ENCODE measurements at regions not wholly inside any gene's neighbourhood (a gene's known extent, or its start where the extent isn't known, plus 50 kb on each side); places are given as distances from the start of the nearest gene placed in this dataset.

GRCh38 chr4:32798471-32799159 is 2078.4 kb downstream of the PCDH7 start:
- Histone ChIP-seq H3K4me2 (ENCODE audit: low read depth, low read length, poor library complexity, severe bottlenecking) (no peak overlapping the region), H3F3A (ENCODE audit: low read depth) (no peaks in the 10 kb centered on the region), H3K9me3 (ENCODE audit: insufficient read depth, low read depth, low read length) (no peaks in the 10 kb centered on the region), H3K79me2 (ENCODE audit: insufficient read depth, low read length) (no peaks in the 10 kb centered on the region), H2AFZ (ENCODE audit: low read length) (no peak overlapping the region), H3K9me2 (replicated peaks; ENCODE audit: low read depth, low read length) (no peaks in the 10 kb centered on the region), H3K36me3 (ENCODE audit: insufficient read depth, low read length) (no peaks in the 10 kb centered on the region), H4K20me1 (ENCODE audit: insufficient read depth, low read length, poor library complexity, severe bottlenecking) (no peaks in the 10 kb centered on the region), H3K27me3 (ENCODE audit: insufficient read depth, low read length, poor library complexity, severe bottlenecking) (no peaks in the 10 kb centered on the region), H3K9ac (ENCODE audit: low read depth, low read length, poor library complexity, severe bottlenecking) (no peak overlapping the region), H3K4me3 (ENCODE audit: low read length, poor library complexity, severe bottlenecking) (no peak overlapping the region), H3K4me1 (ENCODE audit: insufficient read depth, low read length, poor library complexity, severe bottlenecking) (no peaks in the 10 kb centered on the region)
- no peak for TF ChIP-seq EZH2phosphoT487 (IDR thresholded peaks at IDR 0.05; ENCODE audit: borderline replicate concordance)
- TF ChIP-seq CTCF (conservative IDR thresholded peaks at IDR 0.05; ENCODE audit: low read length): no peak

- no peaks in the 10 kb centered on the region for H3K36me3 ChIP-seq (ENCODE audit: insufficient read depth, low read length)
- no peaks in the 10 kb centered on the region for H4K20me1 ChIP-seq (ENCODE audit: insufficient read depth, low read length, poor library complexity, severe bottlenecking)
- no peaks in the 10 kb centered on the region for H3K79me2 ChIP-seq (ENCODE audit: insufficient read depth, low read length)
- H3K4me2 ChIP-seq (ENCODE audit: low read depth, low read length, poor library complexity, severe bottlenecking): no peak overlapping the region
- no peak overlapping the region for H3K4me3 ChIP-seq (ENCODE audit: low read length, poor library complexity, severe bottlenecking)
- H3K27me3 ChIP-seq (ENCODE audit: insufficient read depth, low read length, poor library complexity, severe bottlenecking): no peaks in the 10 kb centered on the region
- H3K9ac ChIP-seq (ENCODE audit: low read depth, low read length, poor library complexity, severe bottlenecking): no peak overlapping the region
- H3K9me3 ChIP-seq (ENCODE audit: insufficient read depth, low read depth, low read length): no peaks in the 10 kb centered on the region
- no peak overlapping the region for H2AFZ ChIP-seq (ENCODE audit: low read length)
- no peak for TF ChIP-seq CTCF (conservative IDR thresholded peaks at IDR 0.05; ENCODE audit: low read length)
- no peak for TF ChIP-seq EZH2phosphoT487 (IDR thresholded peaks at IDR 0.05; ENCODE audit: borderline replicate concordance)
- H3K9me2 ChIP-seq (replicated peaks; ENCODE audit: low read depth, low read length): no peaks in the 10 kb centered on the region
- no peaks in the 10 kb centered on the region for H3F3A ChIP-seq (ENCODE audit: low read depth)
- no peaks in the 10 kb centered on the region for H3K4me1 ChIP-seq (ENCODE audit: insufficient read depth, low read length, poor library complexity, severe bottlenecking)
These were observed 2104.2 kb downstream of the PCDH7 start for GRCh38 chr4:32824336-32824735.

GRCh38 chr4:32826169-32826568 is 2106.0 kb downstream of the PCDH7 start:
- H3K79me2 ChIP-seq (ENCODE audit: insufficient read depth, low read length): no peaks in the 10 kb centered on the region
- no peaks in the 10 kb centered on the region for H3K4me1 ChIP-seq (ENCODE audit: insufficient read depth, low read length, poor library complexity, severe bottlenecking)
- H3F3A ChIP-seq (ENCODE audit: low read depth): no peaks in the 10 kb centered on the region
- no peaks in the 10 kb centered on the region for H4K20me1 ChIP-seq (ENCODE audit: insufficient read depth, low read length, poor library complexity, severe bottlenecking)
- no peak overlapping the region for H3K9ac ChIP-seq (ENCODE audit: low read depth, low read length, poor library complexity, severe bottlenecking)
- no peak overlapping the region for H2AFZ ChIP-seq (ENCODE audit: low read length)
- H3K9me2 ChIP-seq (replicated peaks; ENCODE audit: low read depth, low read length): no peaks in the 10 kb centered on the region
- H3K27me3 ChIP-seq (ENCODE audit: insufficient read depth, low read length, poor library complexity, severe bottlenecking): no peaks in the 10 kb centered on the region
- no peak overlapping the region for H3K4me3 ChIP-seq (ENCODE audit: low read length, poor library complexity, severe bottlenecking)
- H3K4me2 ChIP-seq (ENCODE audit: low read depth, low read length, poor library complexity, severe bottlenecking): no peak overlapping the region
- H3K9me3 ChIP-seq (ENCODE audit: insufficient read depth, low read depth, low read length): no peaks in the 10 kb centered on the region
- TF ChIP-seq EZH2phosphoT487 (IDR thresholded peaks at IDR 0.05; ENCODE audit: borderline replicate concordance) (no peak), CTCF (conservative IDR thresholded peaks at IDR 0.05; ENCODE audit: low read length) (no peak)
- no peaks in the 10 kb centered on the region for H3K36me3 ChIP-seq (ENCODE audit: insufficient read depth, low read length)

Measured in Loucy (cell line).